ENCODE measurements at regions not wholly inside any gene's neighbourhood (a gene's known extent, or its start where the extent isn't known, plus 50 kb on each side); places are given as distances from the start of the nearest gene placed in this dataset.
A peak's percentile ranks its signal among the peaks of the same experiment; 100 is the strongest.

- POLR2A ChIA-PET (ENCODE audit: unreplicated experiment), result interaction anchor here (0.5 to 0.7 kb wide), 3 partner anchors 12 to 363 kb away, joined by 3 to 5 read pairs (median 4); no protein-coding TSS in a partner anchor
- Histone ChIP-seq H3K4me1 (ENCODE audit: insufficient read depth, low read length) (peaks cover 16% of the 10 kb centered on the region), H2AFZ (ENCODE audit: low read length) (no peak overlapping the region), H3K36me3 (ENCODE audit: low read depth, low read length) (no peaks in the 10 kb centered on the region), H3K79me2 (ENCODE audit: low read length) (no peaks in the 10 kb centered on the region), H3K9ac (ENCODE audit: low read length) (no peak overlapping the region), H3K27ac (ENCODE audit: low read length) (peak overlapping the region; percentile 42), H3K9me3 (ENCODE audit: low read length) (no peaks in the 10 kb centered on the region), H3F3A (ENCODE audit: low read length, unreplicated experiment) (no peaks in the 10 kb centered on the region), H3K4me2 (ENCODE audit: low read length) (peak overlapping the region; percentile 48), H4K20me1 (ENCODE audit: low read length) (no peaks in the 10 kb centered on the region), H3K9me2 (replicated peaks; ENCODE audit: low read length) (no peaks in the 10 kb centered on the region), H3K4me3 (ENCODE audit: low read length) (no peak overlapping the region), H3K27me3 (ENCODE audit: low read length) (no peaks in the 10 kb centered on the region)
- ATAC-seq, result peak; percentile 95
- peak; percentile 89 for DNase-seq
- TF ChIP-seq, protein P1, sequence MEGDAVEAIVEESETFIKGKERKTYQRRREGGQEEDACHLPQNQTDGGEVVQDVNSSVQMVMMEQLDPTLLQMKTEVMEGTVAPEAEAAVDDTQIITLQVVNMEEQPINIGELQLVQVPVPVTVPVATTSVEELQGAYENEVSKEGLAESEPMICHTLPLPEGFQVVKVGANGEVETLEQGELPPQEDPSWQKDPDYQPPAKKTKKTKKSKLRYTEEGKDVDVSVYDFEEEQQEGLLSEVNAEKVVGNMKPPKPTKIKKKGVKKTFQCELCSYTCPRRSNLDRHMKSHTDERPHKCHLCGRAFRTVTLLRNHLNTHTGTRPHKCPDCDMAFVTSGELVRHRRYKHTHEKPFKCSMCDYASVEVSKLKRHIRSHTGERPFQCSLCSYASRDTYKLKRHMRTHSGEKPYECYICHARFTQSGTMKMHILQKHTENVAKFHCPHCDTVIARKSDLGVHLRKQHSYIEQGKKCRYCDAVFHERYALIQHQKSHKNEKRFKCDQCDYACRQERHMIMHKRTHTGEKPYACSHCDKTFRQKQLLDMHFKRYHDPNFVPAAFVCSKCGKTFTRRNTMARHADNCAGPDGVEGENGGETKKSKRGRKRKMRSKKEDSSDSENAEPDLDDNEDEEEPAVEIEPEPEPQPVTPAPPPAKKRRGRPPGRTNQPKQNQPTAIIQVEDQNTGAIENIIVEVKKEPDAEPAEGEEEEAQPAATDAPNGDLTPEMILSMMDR (conservative IDR thresholded peaks at IDR 0.05; ENCODE audit: low read depth, low read length), result no peak
- TF ChIP-seq EZH2 (IDR thresholded peaks at IDR 0.05; ENCODE audit: low read length, unreplicated experiment) (no peak), EZH2phosphoT487 (IDR thresholded peaks at IDR 0.05; ENCODE audit: borderline replicate concordance, low read length) (no peak)
- no TSS peak for BruUV-seq (replicated peaks)
- CTCF ChIA-PET, result no interaction called here
- intact Hi-C loops (cut with micrococcal nuclease), result loop anchor here (1.0 to 10.0 kb wide), 3 partner anchors 8 to 241 kb away; partner anchors contain the start of gene PPP1R12A
These were observed 65.9 kb upstream of the OTOGL start for GRCh38 chr12:80033448-80033847.

- TF ChIP-seq, protein P1 (conservative IDR thresholded peaks at IDR 0.05; ENCODE audit: low read depth, low read length), result no peak
- TF ChIP-seq EZH2 (IDR thresholded peaks at IDR 0.05; ENCODE audit: low read length, unreplicated experiment) (no peak), EZH2phosphoT487 (IDR thresholded peaks at IDR 0.05; ENCODE audit: borderline replicate concordance, low read length) (no peak)
- H3K27ac ChIP-seq (ENCODE audit: low read length), result peak overlapping the region; percentile 42
- no peaks in the 10 kb centered on the region for H3K36me3 ChIP-seq (ENCODE audit: low read depth, low read length)
- ATAC-seq (no peak), DNase-seq (no peak)
- H4K20me1 ChIP-seq (ENCODE audit: low read length), result no peaks in the 10 kb centered on the region
- peaks cover 16% of the 10 kb centered on the region for H3K4me1 ChIP-seq (ENCODE audit: insufficient read depth, low read length)
- H3K79me2 ChIP-seq (ENCODE audit: low read length), result no peaks in the 10 kb centered on the region
- H3K9me2 ChIP-seq (replicated peaks; ENCODE audit: low read length), result no peaks in the 10 kb centered on the region
- ChIA-PET POLR2A (ENCODE audit: unreplicated experiment) (interaction anchor here (0.5 kb wide), 1 partner anchor 362 kb away, joined by 3 read pairs; no protein-coding TSS in a partner anchor), CTCF (no interaction called here)
- no TSS peak for BruUV-seq (replicated peaks)
- H3K9me3 ChIP-seq (ENCODE audit: low read length), result no peaks in the 10 kb centered on the region
- no peak overlapping the region for H3K4me3 ChIP-seq (ENCODE audit: low read length)
- no peaks in the 10 kb centered on the region for H3F3A ChIP-seq (ENCODE audit: low read length, unreplicated experiment)
- peak overlapping the region; percentile 48 for H3K4me2 ChIP-seq (ENCODE audit: low read length)
- intact Hi-C loops (cut with micrococcal nuclease), result loop anchor here (1.0 to 10.0 kb wide), 3 partner anchors 8 to 242 kb away; partner anchors contain the start of gene PPP1R12A
- H3K27me3 ChIP-seq (ENCODE audit: low read length), result no peaks in the 10 kb centered on the region
- no peak overlapping the region for H3K9ac ChIP-seq (ENCODE audit: low read length)
- no peak overlapping the region for H2AFZ ChIP-seq (ENCODE audit: low read length)
These were observed 66.4 kb upstream of the OTOGL start for GRCh38 chr12:80032946-80033345.

- Histone ChIP-seq H3K79me2 (ENCODE audit: low read length) (no peaks in the 10 kb centered on the region), H3K9ac (ENCODE audit: low read length) (no peak overlapping the region), H3K9me3 (ENCODE audit: low read length) (0 out of 2 replicates have a peak, but pooled peaks cover 2% of the 10 kb centered on the region), H3F3A (ENCODE audit: low read length, unreplicated experiment) (no peaks in the 10 kb centered on the region), H4K20me1 (ENCODE audit: low read length) (no peaks in the 10 kb centered on the region), H3K27ac (ENCODE audit: low read length) (no peak overlapping the region), H3K4me1 (ENCODE audit: insufficient read depth, low read length) (peaks cover 16% of the 10 kb centered on the region), H3K9me2 (replicated peaks; ENCODE audit: low read length) (no peaks in the 10 kb centered on the region), H3K4me2 (ENCODE audit: low read length) (no peak overlapping the region), H3K27me3 (ENCODE audit: low read length) (no peaks in the 10 kb centered on the region), H3K36me3 (ENCODE audit: low read depth, low read length) (no peaks in the 10 kb centered on the region), H2AFZ (ENCODE audit: low read length) (no peak overlapping the region), H3K4me3 (ENCODE audit: low read length) (no peak overlapping the region)
- intact Hi-C loops (cut with micrococcal nuclease), result loop anchor here (10.0 kb wide), 1 partner anchor 244 kb away; no protein-coding TSS in a partner anchor
- no peak for DNase-seq
- TF ChIP-seq EZH2phosphoT487 (IDR thresholded peaks at IDR 0.05; ENCODE audit: borderline replicate concordance, low read length) (no peak), EZH2 (IDR thresholded peaks at IDR 0.05; ENCODE audit: low read length, unreplicated experiment) (no peak)
- TF ChIP-seq, protein P1 (conservative IDR thresholded peaks at IDR 0.05; ENCODE audit: low read depth, low read length), result no peak
- CTCF ChIA-PET, result no interaction called here
- no peak for ATAC-seq
- BruUV-seq (replicated peaks), result no TSS peak
- POLR2A ChIA-PET (ENCODE audit: unreplicated experiment), result interaction anchor here (0.7 kb wide), 1 partner anchor 120 kb away, joined by 6 read pairs; no protein-coding TSS in a partner anchor
These were observed 68.1 kb upstream of the OTOGL start for GRCh38 chr12:80031229-80031628.

Data from PC-3 (cell line).